Esophagus (tissue), 2 donors: ENCODE measurements at regions not wholly inside any gene's neighbourhood (a gene's known extent, or its start where the extent isn't known, plus 50 kb on each side); places are given as distances from the start of the nearest gene placed in this dataset.

Experiments used
- H3K27ac ChIP-seq, 2 donors: one replicate each; pipeline ENCODE4 v1.5.1; 2013; ENCODE audit warnings: low read depth in 2 of 2, mild to moderate bottlenecking in 2 of 2, inconsistent platforms in 1 of 2, low read length in 1 of 2, moderate library complexity in 1 of 2
- H3K27me3 ChIP-seq, 2 donors: one replicate each; pipeline ENCODE4 v1.6.1; 2013; ENCODE audit warnings: low read length in 2 of 2, control low read depth in 1 of 2, mild to moderate bottlenecking in 1 of 2; ENCODE audit not compliant: insufficient read depth in 2 of 2, control insufficient read depth in 1 of 2
- H3K36me3 ChIP-seq, 2 donors: one replicate each; pipeline ENCODE4 v1.6.1; 2013; ENCODE audit warnings: low read length in 1 of 2; ENCODE audit not compliant: control insufficient read depth in 2 of 2, insufficient read depth in 2 of 2
- H3K4me1 ChIP-seq, 2 donors: one replicate each; pipeline ENCODE4 v1.6.1; 2013; ENCODE audit warnings: low read length in 1 of 2; ENCODE audit not compliant: control insufficient read depth in 2 of 2, insufficient read depth in 2 of 2
- H3K4me3 ChIP-seq, 2 donors: one replicate each; pipeline ENCODE4 v1.5.1; 2013; ENCODE audit warnings: low read length in 2 of 2, mild to moderate bottlenecking in 2 of 2, low read depth in 1 of 2, moderate library complexity in 1 of 2
- H3K9me3 ChIP-seq, 2 donors: one replicate each; pipeline ENCODE4 v1.6.1; 2013; ENCODE audit warnings: mild to moderate bottlenecking in 2 of 2, low read depth in 1 of 2, low read length in 1 of 2, moderate library complexity in 1 of 2; ENCODE audit not compliant: control insufficient read depth in 2 of 2, insufficient read depth in 1 of 2
- WGBS, 2 donors: extraction: QIAGEN DNeasy Blood & Tissue Kit; methylation state at CpG; one replicate each; pipeline ENCODE4 v1.1.7; 2013; 5-methylcytosine and 5-hydroxymethylcytosine counted together
- donor health status: healthy with polysubstance abuse.
- donor health status: Bipolar disorder and iron deficiency.

DNA sequence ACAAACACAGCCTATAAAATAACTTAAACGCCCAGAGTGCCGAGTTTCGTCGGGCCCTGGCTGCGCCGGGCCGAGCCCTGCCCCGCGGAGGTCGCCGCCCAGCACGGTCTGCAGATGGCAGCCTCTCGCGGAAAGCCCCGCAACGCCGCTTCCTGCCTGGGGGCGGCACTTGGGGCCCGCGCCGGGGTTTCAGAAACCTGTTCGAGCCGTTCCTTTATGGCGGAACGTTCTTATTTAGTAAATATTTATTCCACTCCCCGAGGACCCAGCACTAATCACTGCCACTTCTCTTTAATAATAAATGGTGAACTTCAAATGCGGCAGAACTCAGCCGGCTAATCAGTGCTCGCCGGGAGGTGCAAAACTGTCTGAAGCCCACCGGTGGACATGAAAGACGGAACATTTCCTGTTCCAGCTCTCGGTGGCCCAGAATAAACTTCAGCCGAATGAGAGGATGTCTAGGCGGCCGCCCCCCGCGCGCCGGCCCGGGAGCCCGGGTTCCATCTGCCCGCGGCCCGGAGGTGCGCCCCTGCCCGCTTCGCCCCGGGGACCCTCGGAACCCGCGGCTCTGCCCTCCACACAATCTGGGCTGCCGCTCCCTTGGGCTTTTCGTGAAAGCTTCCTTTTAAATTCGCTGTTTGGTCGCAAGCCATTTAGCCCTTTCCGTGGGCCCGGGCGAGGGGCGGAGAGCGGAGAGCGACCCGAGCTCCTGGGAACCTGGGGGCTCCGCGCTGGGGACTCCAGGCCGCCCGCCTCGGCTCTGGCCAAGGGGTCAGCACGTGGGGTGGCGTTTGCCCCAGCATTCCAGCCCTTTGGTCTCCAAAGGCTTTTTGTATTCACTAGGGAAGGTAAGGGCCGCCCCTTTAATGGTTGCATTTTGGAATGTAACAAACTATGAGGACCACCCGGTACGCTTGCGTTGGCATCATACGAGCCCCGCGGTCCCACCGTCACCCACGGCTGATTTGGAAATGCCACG, 110.8 kb upstream of the ATP11B start:
- H3K4me3 ChIP-seq = peak overlapping the region; percentile 54 to 67
- H3K36me3 ChIP-seq = no peaks in the 10 kb centered on the region
- 1 to 2% methylated on average over 80 of the region's 80 CpGs for WGBS, 2 donors
- H3K4me1 ChIP-seq = no peaks in the 10 kb centered on the region
- H3K27me3 ChIP-seq = no peaks in the 10 kb centered on the region
- peak overlapping the region; percentile 81 to 83 for H3K27ac ChIP-seq
- H3K9me3 ChIP-seq = no peaks in the 10 kb centered on the region

DNA sequence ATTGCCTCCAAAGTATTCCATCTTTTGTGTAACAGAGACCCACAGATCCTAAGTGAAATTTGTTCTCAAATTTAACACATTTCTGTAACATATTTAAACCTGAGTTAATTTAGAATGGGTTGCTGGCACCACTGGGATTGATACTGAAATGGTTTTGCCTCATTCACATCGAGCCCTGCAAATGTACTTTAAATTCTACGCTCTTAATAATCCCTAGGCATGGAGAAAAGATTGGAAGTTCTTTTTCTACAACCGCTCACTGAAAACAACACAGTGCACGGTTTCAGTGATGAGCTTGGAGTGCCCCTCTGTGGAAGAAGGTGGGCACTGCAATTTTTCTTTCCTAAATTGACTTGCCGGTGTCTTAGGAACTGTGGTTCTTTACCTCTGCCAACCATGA, 109.9 kb upstream of the ATP11B start:
- Histone ChIP-seq H3K27me3 (no peaks in the 10 kb centered on the region), H3K27ac (no peak overlapping the region), H3K4me1 (no peaks in the 10 kb centered on the region), H3K4me3 (peak overlapping the region in 1 of 2 donors; percentile 9), H3K36me3 (no peaks in the 10 kb centered on the region), H3K9me3 (no peaks in the 10 kb centered on the region)
- WGBS, 2 donors = 1 to 2% methylated on average over 5 of the region's 5 CpGs

DNA sequence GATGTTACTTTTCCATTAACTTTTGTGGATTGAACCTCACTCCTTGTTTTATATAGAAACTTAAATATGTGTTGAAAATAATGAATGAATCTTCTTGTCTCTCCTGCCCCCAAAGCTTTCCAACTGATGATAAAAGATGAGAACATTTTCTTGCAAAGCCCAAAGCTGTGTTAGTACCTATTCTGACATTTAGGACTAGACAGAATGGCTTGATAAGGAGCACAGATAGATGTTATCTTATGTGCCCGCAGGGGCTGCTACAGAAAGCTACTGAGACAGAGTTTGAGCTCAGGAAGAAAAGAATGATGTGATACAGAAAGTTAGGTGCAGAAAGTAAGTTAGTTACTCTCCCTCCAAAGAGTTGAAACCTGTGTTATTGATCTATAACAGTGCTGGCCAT, 109.4 kb upstream of the ATP11B start:
- Histone ChIP-seq H3K4me1 (no peaks in the 10 kb centered on the region), H3K27ac (no peak overlapping the region), H3K4me3 (no peak overlapping the region), H3K36me3 (no peaks in the 10 kb centered on the region), H3K27me3 (no peaks in the 10 kb centered on the region), H3K9me3 (no peaks in the 10 kb centered on the region)
- 7 to 13% methylated on average over 1 of the region's 1 CpG for WGBS, 2 donors

GRCh38 chr3:182686033-182686886, 107.0 kb upstream of the ATP11B start:
- H3K27ac ChIP-seq = no peak overlapping the region
- no peaks in the 10 kb centered on the region for H3K27me3 ChIP-seq
- H3K4me1 ChIP-seq = no peaks in the 10 kb centered on the region
- no peaks in the 10 kb centered on the region for H3K9me3 ChIP-seq
- no peaks in the 10 kb centered on the region for H3K36me3 ChIP-seq
- WGBS, 2 donors = 30 to 37% methylated on average over 5 of the region's 5 CpGs
- no peak overlapping the region for H3K4me3 ChIP-seq

GRCh38 chr3:182690172-182690571, 103.1 kb upstream of the ATP11B start:
- H3K27me3 ChIP-seq = peaks cover 0 to 2% of the 10 kb centered on the region in 2 donors
- no peak overlapping the region for H3K4me3 ChIP-seq
- H3K4me1 ChIP-seq = no peaks in the 10 kb centered on the region
- WGBS, 2 donors = 54 to 56% methylated on average over 2 of the region's 2 CpGs
- no peaks in the 10 kb centered on the region for H3K36me3 ChIP-seq
- no peaks in the 10 kb centered on the region for H3K9me3 ChIP-seq
- H3K27ac ChIP-seq = no peak overlapping the region

DNA sequence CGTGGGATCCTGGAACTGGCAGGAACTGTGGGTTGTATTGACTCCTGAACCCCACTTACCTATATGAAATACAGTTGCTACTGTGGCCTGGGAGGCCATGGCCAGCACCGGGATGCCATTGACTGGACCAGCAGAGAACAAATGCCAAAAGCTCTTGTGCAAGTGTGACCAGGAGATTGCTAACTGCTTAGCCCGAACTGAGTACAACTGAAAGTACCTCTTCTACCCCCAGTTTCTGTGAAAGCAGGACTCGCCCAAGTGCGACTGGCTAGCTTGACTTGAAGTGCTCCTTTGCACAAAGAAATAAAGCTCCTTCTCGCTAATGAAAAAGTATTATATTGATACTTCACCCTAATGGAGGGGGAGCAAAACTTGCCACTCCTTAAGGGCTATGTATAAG, 101.3 kb upstream of the ATP11B start:
- H3K27me3 ChIP-seq = peaks cover 0 to 2% of the 10 kb centered on the region in 2 donors
- no peak overlapping the region for H3K27ac ChIP-seq
- no peak overlapping the region for H3K4me3 ChIP-seq
- no peaks in the 10 kb centered on the region for H3K9me3 ChIP-seq
- no peaks in the 10 kb centered on the region for H3K4me1 ChIP-seq
- H3K36me3 ChIP-seq = no peaks in the 10 kb centered on the region
- WGBS, 2 donors = 93 to 95% methylated on average over 6 of the region's 6 CpGs

GRCh38 chr3:182692695-182693094, 100.6 kb upstream of the ATP11B start:
- 73 to 79% methylated on average over 1 of the region's 1 CpG for WGBS, 2 donors
- Histone ChIP-seq H3K4me1 (peaks cover 0 to 1% of the 10 kb centered on the region in 2 donors), H3K9me3 (no peaks in the 10 kb centered on the region), H3K27me3 (peaks cover 0 to 2% of the 10 kb centered on the region in 2 donors), H3K4me3 (no peak overlapping the region), H3K36me3 (no peaks in the 10 kb centered on the region), H3K27ac (no peak overlapping the region)

DNA sequence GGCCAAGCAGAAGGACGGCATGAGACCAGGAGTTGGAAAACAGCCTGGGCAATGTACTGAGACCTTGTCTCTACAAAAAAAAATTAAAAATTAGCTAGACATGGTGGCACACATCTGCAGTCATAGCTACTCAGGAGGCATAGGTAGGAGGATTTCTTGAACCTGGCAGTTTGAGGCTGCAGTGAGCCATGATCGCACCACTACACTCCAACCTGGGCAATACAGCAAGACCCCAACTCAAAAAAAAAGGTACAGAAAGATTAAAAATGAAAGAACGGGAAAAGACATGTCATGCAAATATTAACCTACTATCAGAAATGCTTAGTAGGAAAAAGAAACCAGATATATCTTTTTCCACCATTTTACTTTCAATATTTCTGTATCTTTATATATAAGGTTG, 99.6 kb upstream of the ATP11B start:
- no peak overlapping the region for H3K27ac ChIP-seq
- no peak overlapping the region for H3K4me3 ChIP-seq
- WGBS, 2 donors = 94% methylated on average over 3 of the region's 3 CpGs
- H3K27me3 ChIP-seq = peaks cover 0 to 2% of the 10 kb centered on the region in 2 donors
- peaks cover 0 to 1% of the 10 kb centered on the region in 2 donors for H3K4me1 ChIP-seq
- no peaks in the 10 kb centered on the region for H3K9me3 ChIP-seq
- H3K36me3 ChIP-seq = no peaks in the 10 kb centered on the region

GRCh38 chr3:182696916-182697315, 96.4 kb upstream of the ATP11B start:
- Histone ChIP-seq H3K27me3 (peaks cover 0 to 2% of the 10 kb centered on the region in 2 donors), H3K4me1 (peaks cover 0 to 1% of the 10 kb centered on the region in 2 donors), H3K27ac (no peak overlapping the region), H3K36me3 (no peaks in the 10 kb centered on the region), H3K9me3 (no peaks in the 10 kb centered on the region), H3K4me3 (no peak overlapping the region)
- WGBS, 2 donors = 75 to 80% methylated on average over 3 of the region's 3 CpGs
